HT1080 (cell line): ENCODE measurements at regions not wholly inside any gene's neighbourhood (a gene's known extent, or its start where the extent isn't known, plus 50 kb on each side); places are given as distances from the start of the nearest gene placed in this dataset.
A peak's percentile ranks its signal among the peaks of the same experiment; 100 is the strongest.

ENCODE experiments used
- DNase-seq: peaks from one replicate; pipeline ENCODE4 v3.0.0-alpha.2; 2015; ENCODE audit warnings: low read depth

- no peak for DNase-seq
Measured at GRCh38 chr6:104617591-104617990, 242.1 kb downstream of the HACE1 start.

GRCh38 chr6:104614394-104614793 lies 245.3 kb downstream of the HACE1 start:
- DNase-seq = no peak

DNA sequence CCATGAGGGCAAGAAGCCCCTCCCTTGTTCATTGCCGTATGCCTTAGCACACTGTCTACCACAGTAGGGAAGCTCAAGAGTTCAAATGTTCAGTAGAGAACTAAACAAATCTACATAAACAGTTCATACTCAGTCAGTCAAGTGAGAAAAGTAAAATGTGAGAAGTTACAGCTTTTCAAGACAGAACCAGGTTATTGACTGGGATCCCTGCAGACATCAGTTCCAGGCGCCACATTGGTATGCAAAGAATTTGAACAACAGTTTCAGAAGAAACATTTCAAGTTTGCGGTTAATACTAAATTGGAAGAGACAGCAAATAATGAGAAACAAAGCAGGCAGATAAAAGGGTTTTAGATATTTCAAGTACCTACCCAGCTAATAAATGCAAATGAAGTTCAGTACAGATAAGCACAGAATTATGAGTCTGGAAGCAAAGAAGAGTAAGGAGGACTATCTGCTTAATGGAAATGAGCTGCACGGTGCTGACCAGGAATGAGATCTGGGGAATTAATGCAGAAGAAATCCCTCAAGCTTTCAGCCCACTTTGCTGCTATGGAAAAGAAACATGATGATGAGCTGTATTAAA lies 246.2 kb downstream of the HACE1 start:
- no peak for DNase-seq

DNA sequence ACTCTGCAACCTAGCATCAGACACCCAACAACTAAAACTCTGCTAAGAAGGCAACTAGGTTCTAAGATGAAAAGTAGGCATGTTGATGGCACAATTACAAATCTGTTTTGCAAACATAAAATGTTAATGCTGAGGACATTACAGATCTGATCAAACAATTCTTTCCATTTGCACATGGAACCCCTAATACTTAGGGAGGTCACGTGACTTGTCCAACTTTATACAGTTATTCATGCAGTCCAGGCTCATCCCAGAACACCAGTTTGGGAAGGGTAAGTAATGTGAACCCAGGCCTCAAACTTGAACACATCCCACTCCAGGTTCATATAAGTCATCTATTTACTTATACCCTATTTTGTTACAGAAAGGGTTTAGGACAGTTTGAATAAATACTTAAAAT lies 247.2 kb downstream of the HACE1 start:
- DNase-seq = no peak

DNA sequence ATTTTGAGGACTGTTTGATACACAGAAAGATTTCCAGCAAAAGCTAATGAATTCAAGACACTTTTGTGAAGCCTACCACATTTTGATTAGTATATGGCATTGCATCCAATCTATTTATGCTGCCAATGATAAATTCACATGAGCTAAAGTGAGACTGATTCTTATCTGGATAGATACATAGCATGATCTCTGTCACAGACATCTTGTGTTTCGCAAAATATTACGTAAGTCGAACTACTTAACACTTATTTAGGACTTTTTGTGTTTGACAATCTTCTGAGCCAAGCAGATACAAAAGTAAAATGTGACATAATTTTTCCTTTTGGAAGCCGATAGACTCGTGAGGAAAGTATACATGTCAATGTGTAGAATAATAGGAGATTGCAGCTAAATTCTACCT lies 251.6 kb downstream of the HACE1 start:
- no peak for DNase-seq

GRCh38 chr6:104607501-104607900 lies 252.2 kb downstream of the HACE1 start:
- no peak for DNase-seq

DNA sequence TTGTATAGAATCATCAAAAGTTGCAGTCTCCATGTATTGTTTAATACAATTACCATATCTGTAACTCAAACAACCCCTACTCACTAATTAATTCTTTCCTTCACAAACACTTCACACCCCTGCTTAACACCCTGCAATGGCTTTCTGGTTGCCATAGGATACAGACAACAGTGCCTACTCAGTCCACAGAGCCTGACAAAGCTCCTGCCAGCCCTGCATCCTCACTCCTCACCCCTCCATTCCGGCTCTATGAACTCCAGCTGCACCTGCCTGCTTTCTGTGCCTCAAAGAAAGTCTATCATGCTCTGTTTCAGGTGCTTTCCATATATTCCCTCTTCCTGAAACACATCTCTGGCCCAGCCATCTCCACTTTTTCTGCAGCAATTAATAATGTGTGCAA lies 253.4 kb downstream of the HACE1 start:
- no peak for DNase-seq

GRCh38 chr6:104604685-104605084 lies 255.0 kb downstream of the HACE1 start:
- DNase-seq = no peak

DNA sequence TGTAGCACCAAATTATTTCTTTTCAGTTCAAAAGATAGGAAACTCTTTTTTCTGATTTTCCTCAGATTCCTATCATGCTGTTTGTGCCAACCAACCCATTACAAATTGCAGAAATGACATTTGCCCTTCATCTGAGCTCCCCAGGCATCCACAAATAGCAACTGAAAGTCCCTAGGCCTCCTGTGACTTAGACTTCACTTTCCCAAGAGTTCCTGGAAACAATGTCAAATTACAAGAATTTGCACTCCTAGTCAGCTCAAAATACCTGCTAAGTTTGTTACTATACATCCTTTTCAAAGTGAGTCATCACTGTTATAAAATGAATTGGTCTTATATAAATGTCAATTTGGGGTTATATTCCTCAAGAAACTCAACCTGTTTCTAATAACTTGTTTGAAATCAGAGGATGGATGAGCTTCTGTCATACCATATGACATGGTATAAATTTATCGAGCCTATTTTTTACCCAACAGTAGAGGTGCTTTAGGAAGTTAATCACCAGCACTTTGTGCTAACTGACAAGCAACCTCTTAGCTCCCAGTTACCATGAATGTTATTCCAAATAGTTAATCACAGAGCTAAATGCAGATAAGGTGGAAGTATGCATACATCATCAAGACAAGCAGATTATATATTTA lies 256.5 kb downstream of the HACE1 start:
- DNase-seq = no peak

DNA sequence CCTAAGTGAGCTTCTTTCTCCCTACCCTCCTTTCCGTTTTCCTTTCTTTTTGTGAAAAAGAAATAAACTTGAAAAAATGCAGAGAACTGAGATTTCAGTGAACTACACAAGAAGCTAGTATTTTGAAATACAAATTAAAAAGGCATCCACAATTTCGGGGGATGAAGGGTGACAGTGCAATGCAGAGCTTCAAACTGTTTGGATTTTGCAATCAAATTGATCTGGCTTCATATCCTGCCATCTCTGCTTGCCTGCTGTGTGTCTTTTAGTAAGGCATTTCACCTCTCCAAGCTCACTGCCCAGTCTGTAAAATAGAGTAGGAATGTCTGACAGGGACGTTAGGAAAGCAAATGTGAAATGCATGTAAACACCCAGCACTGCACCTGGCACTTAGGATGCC lies 258.0 kb downstream of the HACE1 start:
- no peak for DNase-seq

- no peak for DNase-seq
Measured at GRCh38 chr6:104601131-104601651, 258.5 kb downstream of the HACE1 start.

DNA sequence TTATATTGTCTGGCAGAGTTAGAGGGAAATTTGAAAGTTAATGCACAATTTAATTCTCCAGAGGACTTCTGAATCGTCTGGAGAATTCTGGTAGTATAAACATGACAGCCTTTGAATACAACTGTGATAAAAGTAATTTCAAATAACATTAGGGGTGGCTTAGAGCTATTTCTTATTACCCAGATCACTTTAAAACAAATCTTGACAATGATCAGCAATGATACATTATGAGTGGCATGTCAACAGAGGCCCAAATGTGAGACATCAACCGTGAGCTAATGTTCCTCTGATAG lies 259.1 kb downstream of the HACE1 start:
- DNase-seq = no peak

GRCh38 chr6:104599821-104600638 lies 259.7 kb downstream of the HACE1 start:
- peak; percentile 9 for DNase-seq

DNA sequence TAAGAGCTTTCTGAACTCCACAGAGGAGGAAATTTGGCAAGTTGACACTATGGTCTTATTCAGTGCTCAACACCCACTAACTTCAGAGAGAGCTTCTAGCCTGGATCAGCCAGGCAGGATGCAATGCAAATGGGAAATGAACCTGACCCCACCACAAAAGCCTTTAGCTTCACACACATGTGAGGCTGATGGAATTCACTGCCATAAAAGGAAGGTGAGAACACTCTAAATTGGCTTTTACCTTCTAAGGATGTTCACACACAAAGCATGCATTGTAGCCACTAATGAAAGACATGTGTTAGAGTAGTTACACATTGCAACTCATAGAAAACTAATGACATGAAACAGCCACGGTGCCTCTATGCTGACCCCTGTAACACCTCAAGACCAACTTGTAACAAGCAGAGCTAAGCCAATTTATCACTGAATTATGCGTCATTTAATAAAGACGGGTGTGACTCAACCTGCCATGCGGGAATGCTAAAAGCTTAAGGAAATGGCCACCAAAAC lies 262.1 kb downstream of the HACE1 start:
- peak; percentile 71 for DNase-seq

DNA sequence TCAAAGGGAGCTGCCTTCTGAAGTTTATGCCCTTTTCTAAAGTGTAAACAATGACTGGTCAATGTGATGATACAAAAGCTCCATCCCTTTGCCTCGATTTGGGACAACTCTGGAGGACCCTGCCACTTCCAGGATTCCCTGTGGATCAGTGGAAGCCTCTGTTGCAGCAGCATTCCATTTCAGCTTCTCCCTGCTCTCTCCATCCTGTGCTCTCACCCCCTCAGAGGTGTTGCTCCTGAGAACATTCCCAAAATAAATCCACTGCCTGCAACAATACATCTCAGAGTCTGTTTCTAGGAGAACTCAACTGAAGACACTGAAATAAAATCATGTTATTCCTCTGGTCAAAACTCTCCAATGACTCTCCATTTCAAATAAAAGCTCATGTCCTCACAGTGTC lies 263.6 kb downstream of the HACE1 start:
- DNase-seq = no peak

GRCh38 chr6:104595311-104595820 lies 264.4 kb downstream of the HACE1 start:
- no peak for DNase-seq

DNA sequence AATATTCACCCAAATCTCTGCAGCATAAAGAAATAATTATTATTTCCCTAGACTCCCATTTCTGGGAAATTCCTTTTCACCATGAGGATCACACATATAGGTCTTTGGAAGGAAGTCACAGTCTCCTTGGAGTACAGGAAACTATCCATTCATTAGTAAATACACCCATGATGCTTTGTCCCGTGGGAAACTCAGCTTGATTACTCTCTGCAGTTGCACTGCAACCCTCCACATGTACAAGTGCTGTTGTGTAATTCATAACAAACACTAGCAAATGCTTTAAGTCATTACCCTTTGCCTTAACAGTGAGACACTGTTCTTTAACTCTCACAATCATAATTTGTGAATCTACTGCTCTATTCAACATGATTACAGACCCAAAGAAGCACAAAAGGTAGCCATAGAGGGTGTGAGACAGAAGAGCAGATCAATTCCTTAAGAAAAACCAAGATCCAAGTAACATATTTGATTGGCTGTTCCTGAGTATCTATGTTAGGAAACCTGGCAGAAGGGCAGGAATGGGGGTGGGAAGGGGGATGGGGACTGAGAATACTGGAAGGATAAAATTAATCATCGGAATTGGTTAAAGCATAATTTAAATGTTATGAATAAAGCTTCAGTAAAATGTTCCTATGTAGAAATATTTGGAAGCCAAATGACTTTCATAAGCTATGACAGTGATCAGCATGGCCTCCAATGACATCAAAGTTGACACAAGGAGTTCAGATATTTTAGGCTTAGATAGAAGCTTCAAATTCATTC lies 268.0 kb downstream of the HACE1 start:
- peak; percentile 22 for DNase-seq

DNA sequence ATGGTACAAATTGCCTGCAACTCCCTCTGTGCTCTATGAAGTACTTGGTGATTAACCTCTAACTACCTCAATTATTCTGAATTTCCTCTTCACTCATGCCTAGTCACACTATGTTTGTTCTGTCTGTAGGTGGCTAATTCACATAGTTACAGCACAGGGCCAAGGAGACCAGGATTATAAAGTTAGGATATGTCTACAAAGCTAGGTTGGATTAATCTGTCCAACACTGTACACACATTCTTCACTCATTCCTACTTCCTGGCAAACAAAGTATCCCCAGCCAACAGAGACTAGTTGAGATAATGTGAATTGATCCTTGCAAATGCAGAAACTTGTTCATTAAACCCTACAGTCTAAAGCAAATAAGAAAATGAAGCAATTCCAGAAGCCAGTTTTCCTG lies 269.8 kb downstream of the HACE1 start:
- no peak for DNase-seq

- peak; percentile 23 for DNase-seq
Measured at GRCh38 chr6:104585646-104586045, 274.1 kb downstream of the HACE1 start.

GRCh38 chr6:104580452-104580851 lies 279.3 kb downstream of the HACE1 start:
- DNase-seq = no peak

DNA sequence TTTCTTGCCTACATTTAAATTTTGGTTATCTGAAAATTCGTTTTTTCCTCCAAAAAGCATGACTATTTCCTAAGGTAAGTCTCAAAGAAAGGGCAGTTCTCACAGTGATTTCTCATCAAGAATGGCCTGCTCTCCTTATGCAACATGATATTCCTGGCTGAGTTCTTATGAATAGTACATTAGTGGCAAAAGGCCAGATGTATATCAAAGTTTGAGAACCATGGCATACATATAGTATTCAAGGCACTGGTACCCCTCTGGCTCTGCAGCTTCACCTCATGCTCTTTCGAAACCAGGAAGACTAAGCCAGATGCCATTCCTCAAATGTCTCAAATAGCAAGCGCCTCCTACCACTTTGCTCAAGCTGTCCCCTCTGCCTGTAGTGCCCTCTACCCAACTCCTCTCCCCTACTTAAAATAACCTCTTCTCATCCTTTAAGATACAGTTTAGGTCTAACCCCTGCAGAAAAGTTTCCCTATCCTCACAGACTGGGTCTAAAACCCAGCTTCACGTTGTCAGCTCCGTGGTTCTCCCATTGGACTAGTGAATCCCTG lies 280.3 kb downstream of the HACE1 start:
- DNase-seq = no peak
